ENCODE measurements at regions not wholly inside any gene's neighbourhood (a gene's known extent, or its start where the extent isn't known, plus 50 kb on each side); places are given as distances from the start of the nearest gene placed in this dataset.
"Not testable (repeated sequence)": the region's sequence is repeated elsewhere in the genome, so short reads cannot be mapped to it uniquely, and the experiment has no call there.

- WGBS, 2 donors: 75 to 84% methylated on average over 1 of the region's 1 CpG
- intact Hi-C loops (cut with DNase I): no loop called here
- Histone ChIP-seq H3K27ac (no peak overlapping the region), H3K27me3 (no peaks in the 10 kb centered on the region), H3K4me1 (no peaks in the 10 kb centered on the region), H3K9me3 (no peaks in the 10 kb centered on the region), H3K4me3 (no peak overlapping the region), H3K36me3 (replicated peaks in 1 of 2; ENCODE audit: insufficient read depth in 1 of 2, low read depth in 2 of 2) (no peaks in the 10 kb centered on the region)
- DNase-seq (no peak), ATAC-seq (no peak)
- no peak for TF ChIP-seq CTCF (IDR thresholded peaks at IDR 0.05)
- TF ChIP-seq POLR2A (IDR thresholded peaks at IDR 0.05): no peak
These were observed 971.3 kb upstream of the CDH18 start for GRCh38 chr5:20959347-20959746.

DNA sequence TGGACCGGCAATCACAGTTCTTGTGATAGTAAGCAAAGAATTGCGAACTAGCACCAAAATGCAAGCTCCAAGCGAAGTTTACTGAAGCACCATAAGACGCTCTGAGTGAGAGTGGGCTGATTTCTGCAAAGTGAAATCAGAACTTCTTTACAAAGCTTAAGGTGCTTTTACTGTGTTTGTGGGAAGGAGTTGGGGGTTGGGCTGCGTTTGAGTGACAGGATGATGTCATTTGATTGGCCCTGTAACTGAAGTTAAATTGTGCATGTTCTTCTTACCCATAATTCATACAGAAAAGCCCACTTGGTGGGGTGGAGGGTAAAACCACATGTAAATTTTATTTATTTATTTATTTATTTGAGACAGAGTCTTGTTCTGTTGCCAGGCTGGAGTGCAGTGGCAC is 970.6 kb upstream of the CDH18 start:
- ATAC-seq: no peak
- TF ChIP-seq CTCF (IDR thresholded peaks at IDR 0.05) (no peak), POLR2A (IDR thresholded peaks at IDR 0.05) (no peak)

GRCh38 chr5:20956134-20956533 is 968.1 kb upstream of the CDH18 start:
- Histone ChIP-seq H3K27ac (no peak overlapping the region), H3K9me3 (no peaks in the 10 kb centered on the region), H3K36me3 (replicated peaks in 1 of 2; ENCODE audit: insufficient read depth in 1 of 2, low read depth in 2 of 2) (no peaks in the 10 kb centered on the region), H3K4me1 (no peaks in the 10 kb centered on the region), H3K4me3 (no peak overlapping the region), H3K27me3 (no peaks in the 10 kb centered on the region)
- TF ChIP-seq CTCF (IDR thresholded peaks at IDR 0.05) (no peak), POLR2A (IDR thresholded peaks at IDR 0.05) (no peak)
- intact Hi-C loops (cut with DNase I): no loop called here
- DNase-seq: no peak
- ATAC-seq: no peak
- WGBS, 2 donors: 57 to 75% methylated on average over 2 of the region's 2 CpGs

More for the DNA sequence above, 970.6 kb upstream of the CDH18 start:
- H3K9me3 ChIP-seq: no peaks in the 10 kb centered on the region
- H3K27ac ChIP-seq: no peak overlapping the region
- H3K27me3 ChIP-seq: no peaks in the 10 kb centered on the region
- no peaks in the 10 kb centered on the region for H3K4me1 ChIP-seq
- intact Hi-C loops (cut with DNase I): no loop called here
- WGBS, 2 donors: 62 to 85% methylated on average over 5 of the region's 5 CpGs
- no peak overlapping the region for H3K4me3 ChIP-seq
- no peak for DNase-seq
- H3K36me3 ChIP-seq (replicated peaks in 1 of 2; ENCODE audit: insufficient read depth in 1 of 2, low read depth in 2 of 2): no peaks in the 10 kb centered on the region

DNA sequence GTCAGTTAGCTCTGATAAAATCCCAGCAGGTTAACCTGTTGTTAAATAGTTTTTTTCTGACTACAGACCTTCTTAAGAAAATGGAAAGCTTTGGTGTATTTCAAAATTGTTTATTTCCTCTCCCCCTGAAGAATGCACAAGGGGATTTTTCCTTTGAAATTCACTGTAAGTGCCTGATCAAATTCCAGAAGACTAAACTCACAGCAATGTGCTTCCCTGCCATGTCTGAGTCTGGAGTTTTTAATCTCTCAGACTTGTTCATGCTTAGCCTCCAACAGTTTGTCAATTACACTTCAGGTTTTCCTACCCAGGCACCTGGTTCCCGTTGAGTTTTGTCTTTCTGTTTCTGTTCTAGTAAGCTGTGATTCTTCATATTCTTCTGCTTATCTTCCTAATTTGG is 961.6 kb upstream of the CDH18 start:
- WGBS, 2 donors: 14 to 17% methylated on average over 1 of the region's 1 CpG
- H3K4me1 ChIP-seq: no peaks in the 10 kb centered on the region
- TF ChIP-seq POLR2A (IDR thresholded peaks at IDR 0.05) (no peak), CTCF (IDR thresholded peaks at IDR 0.05) (no peak)
- no peaks in the 10 kb centered on the region for H3K9me3 ChIP-seq
- intact Hi-C loops (cut with DNase I): no loop called here
- ATAC-seq: no peak
- no peak for DNase-seq
- H3K27me3 ChIP-seq: no peaks in the 10 kb centered on the region
- H3K36me3 ChIP-seq (replicated peaks in 1 of 2; ENCODE audit: insufficient read depth in 1 of 2, low read depth in 2 of 2): no peaks in the 10 kb centered on the region
- no peak overlapping the region for H3K4me3 ChIP-seq
- H3K27ac ChIP-seq: no peak overlapping the region

- H3K27ac ChIP-seq; H3K4me3 ChIP-seq; ATAC-seq; intact Hi-C loops (cut with DNase I); H3K36me3 ChIP-seq (replicated peaks in 1 of 2; ENCODE audit: insufficient read depth in 1 of 2, low read depth in 2 of 2); H3K9me3 ChIP-seq; DNase-seq; H3K27me3 ChIP-seq; H3K4me1 ChIP-seq: not testable (repeated sequence)
- 54 to 59% methylated on average over 3 of the region's 3 CpGs for WGBS, 2 donors
These were observed 955.4 kb upstream of the CDH18 start for GRCh38 chr5:20943183-20943971.

GRCh38 chr5:20942603-20943002 is 954.6 kb upstream of the CDH18 start:
- DNase-seq; intact Hi-C loops (cut with DNase I); ATAC-seq; H3K4me1 ChIP-seq; H3K27me3 ChIP-seq; H3K4me3 ChIP-seq; H3K36me3 ChIP-seq (replicated peaks in 1 of 2; ENCODE audit: insufficient read depth in 1 of 2, low read depth in 2 of 2); H3K27ac ChIP-seq; H3K9me3 ChIP-seq: not testable (repeated sequence)
- WGBS, 2 donors: 30 to 39% methylated on average over 4 of the region's 4 CpGs

GRCh38 chr5:20940786-20941185 is 952.8 kb upstream of the CDH18 start:
- intact Hi-C loops (cut with DNase I); H3K4me3 ChIP-seq; H3K36me3 ChIP-seq (replicated peaks in 1 of 2; ENCODE audit: insufficient read depth in 1 of 2, low read depth in 2 of 2); H3K27ac ChIP-seq; H3K27me3 ChIP-seq; H3K9me3 ChIP-seq; DNase-seq; H3K4me1 ChIP-seq; ATAC-seq: not testable (repeated sequence)
- WGBS, 2 donors: 72 to 84% methylated on average over 2 to 3 of the region's 4 CpGs

- H3K9me3 ChIP-seq; intact Hi-C loops (cut with DNase I); H3K4me1 ChIP-seq; H3K36me3 ChIP-seq (replicated peaks in 1 of 2; ENCODE audit: insufficient read depth in 1 of 2, low read depth in 2 of 2); H3K27me3 ChIP-seq; H3K27ac ChIP-seq; ATAC-seq; DNase-seq; H3K4me3 ChIP-seq: not testable (repeated sequence)
- WGBS, 2 donors: 80 to 84% methylated on average over 5 of the region's 5 CpGs
These were observed 902.9 kb upstream of the CDH18 start for GRCh38 chr5:20890936-20891335.
